HL-60 (cell line): ENCODE measurements at regions not wholly inside any gene's neighbourhood (a gene's known extent, or its start where the extent isn't known, plus 50 kb on each side); places are given as distances from the start of the nearest gene placed in this dataset.

Experiments used
- TF ChIP-seq, protein P1 (sequence below): IDR thresholded peaks from one replicate; pipeline ENCODE4 v1.5.1; 2011; ENCODE audit warnings: low read length, control low read depth, inconsistent platforms; ENCODE audit not compliant: insufficient read depth
- TF ChIP-seq, protein P2 (sequence below): IDR thresholded peaks from 2 replicates; pipeline ENCODE4 v1.6.1; 2012; ENCODE audit warnings: low read depth; ENCODE audit not compliant: insufficient replicate concordance

DNA sequence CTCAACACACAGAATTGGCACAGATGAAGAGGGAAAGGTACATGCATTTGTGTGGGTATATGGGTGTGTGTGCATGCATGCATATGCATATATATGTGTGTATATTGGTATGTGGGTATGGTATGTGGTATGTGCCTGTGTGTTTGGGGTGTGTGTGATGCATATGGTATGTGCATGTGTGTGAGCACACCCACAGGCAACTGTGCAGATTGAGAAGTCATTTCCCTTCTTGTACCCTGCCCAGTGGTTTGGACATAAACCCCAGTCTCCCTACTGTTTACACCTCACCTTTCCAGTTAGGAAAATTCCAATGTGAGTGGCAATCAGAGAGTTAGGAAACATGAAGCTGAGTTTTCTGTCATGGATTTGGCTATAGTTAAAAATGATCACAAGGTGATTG is 178.0 kb downstream of the NXNL2 start:
- TF ChIP-seq, protein P1, sequence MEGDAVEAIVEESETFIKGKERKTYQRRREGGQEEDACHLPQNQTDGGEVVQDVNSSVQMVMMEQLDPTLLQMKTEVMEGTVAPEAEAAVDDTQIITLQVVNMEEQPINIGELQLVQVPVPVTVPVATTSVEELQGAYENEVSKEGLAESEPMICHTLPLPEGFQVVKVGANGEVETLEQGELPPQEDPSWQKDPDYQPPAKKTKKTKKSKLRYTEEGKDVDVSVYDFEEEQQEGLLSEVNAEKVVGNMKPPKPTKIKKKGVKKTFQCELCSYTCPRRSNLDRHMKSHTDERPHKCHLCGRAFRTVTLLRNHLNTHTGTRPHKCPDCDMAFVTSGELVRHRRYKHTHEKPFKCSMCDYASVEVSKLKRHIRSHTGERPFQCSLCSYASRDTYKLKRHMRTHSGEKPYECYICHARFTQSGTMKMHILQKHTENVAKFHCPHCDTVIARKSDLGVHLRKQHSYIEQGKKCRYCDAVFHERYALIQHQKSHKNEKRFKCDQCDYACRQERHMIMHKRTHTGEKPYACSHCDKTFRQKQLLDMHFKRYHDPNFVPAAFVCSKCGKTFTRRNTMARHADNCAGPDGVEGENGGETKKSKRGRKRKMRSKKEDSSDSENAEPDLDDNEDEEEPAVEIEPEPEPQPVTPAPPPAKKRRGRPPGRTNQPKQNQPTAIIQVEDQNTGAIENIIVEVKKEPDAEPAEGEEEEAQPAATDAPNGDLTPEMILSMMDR: no peak
- TF ChIP-seq, protein P2, sequence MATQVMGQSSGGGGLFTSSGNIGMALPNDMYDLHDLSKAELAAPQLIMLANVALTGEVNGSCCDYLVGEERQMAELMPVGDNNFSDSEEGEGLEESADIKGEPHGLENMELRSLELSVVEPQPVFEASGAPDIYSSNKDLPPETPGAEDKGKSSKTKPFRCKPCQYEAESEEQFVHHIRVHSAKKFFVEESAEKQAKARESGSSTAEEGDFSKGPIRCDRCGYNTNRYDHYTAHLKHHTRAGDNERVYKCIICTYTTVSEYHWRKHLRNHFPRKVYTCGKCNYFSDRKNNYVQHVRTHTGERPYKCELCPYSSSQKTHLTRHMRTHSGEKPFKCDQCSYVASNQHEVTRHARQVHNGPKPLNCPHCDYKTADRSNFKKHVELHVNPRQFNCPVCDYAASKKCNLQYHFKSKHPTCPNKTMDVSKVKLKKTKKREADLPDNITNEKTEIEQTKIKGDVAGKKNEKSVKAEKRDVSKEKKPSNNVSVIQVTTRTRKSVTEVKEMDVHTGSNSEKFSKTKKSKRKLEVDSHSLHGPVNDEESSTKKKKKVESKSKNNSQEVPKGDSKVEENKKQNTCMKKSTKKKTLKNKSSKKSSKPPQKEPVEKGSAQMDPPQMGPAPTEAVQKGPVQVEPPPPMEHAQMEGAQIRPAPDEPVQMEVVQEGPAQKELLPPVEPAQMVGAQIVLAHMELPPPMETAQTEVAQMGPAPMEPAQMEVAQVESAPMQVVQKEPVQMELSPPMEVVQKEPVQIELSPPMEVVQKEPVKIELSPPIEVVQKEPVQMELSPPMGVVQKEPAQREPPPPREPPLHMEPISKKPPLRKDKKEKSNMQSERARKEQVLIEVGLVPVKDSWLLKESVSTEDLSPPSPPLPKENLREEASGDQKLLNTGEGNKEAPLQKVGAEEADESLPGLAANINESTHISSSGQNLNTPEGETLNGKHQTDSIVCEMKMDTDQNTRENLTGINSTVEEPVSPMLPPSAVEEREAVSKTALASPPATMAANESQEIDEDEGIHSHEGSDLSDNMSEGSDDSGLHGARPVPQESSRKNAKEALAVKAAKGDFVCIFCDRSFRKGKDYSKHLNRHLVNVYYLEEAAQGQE: no peak
